NCI-H146 treated with DMSO at 0.1 percent for 48 hours (cell line): ENCODE measurements at regions not wholly inside any gene's neighbourhood (a gene's known extent, or its start where the extent isn't known, plus 50 kb on each side); places are given as distances from the start of the nearest gene placed in this dataset.

Experiments
- DNase-seq: peaks from one replicate; lab custom pipeline; 2025; ENCODE audit not compliant: unreplicated experiment; lab: John Stamatoyannopoulos, UW

GRCh38 chr14:26137161-26137560 is 460.7 kb downstream of the NOVA1 start:
- no peak for DNase-seq

- DNase-seq: no peak
Observed at GRCh38 chr14:26132061-26132645, 465.7 kb downstream of the NOVA1 start.

GRCh38 chr14:26130690-26131089 is 467.1 kb downstream of the NOVA1 start:
- DNase-seq: no peak

- DNase-seq: no peak
Observed at GRCh38 chr14:26128931-26129671, 468.7 kb downstream of the NOVA1 start.

GRCh38 chr14:26124896-26125438 is 472.9 kb downstream of the NOVA1 start:
- no peak for DNase-seq

GRCh38 chr14:26123459-26123858 is 474.4 kb downstream of the NOVA1 start:
- DNase-seq: no peak

GRCh38 chr14:26121181-26121580 is 476.7 kb downstream of the NOVA1 start:
- no peak for DNase-seq

- DNase-seq: no peak
Observed at GRCh38 chr14:26113911-26114640, 483.8 kb downstream of the NOVA1 start.

GRCh38 chr14:26104717-26105116 is 493.1 kb downstream of the NOVA1 start:
- no peak for DNase-seq

GRCh38 chr14:26097852-26098251 is 500.0 kb downstream of the NOVA1 start:
- no peak for DNase-seq

GRCh38 chr14:26088275-26088674 is 509.6 kb downstream of the NOVA1 start:
- DNase-seq: no peak

- no peak for DNase-seq
Observed at GRCh38 chr14:26081043-26081442, 516.8 kb downstream of the NOVA1 start.

- no peak for DNase-seq
Observed at GRCh38 chr14:26078561-26078960, 519.3 kb downstream of the NOVA1 start.

- no peak for DNase-seq
Observed at GRCh38 chr14:26074892-26075291, 522.9 kb downstream of the NOVA1 start.

GRCh38 chr14:26070443-26070842 is 527.4 kb downstream of the NOVA1 start:
- DNase-seq: no peak

- no peak for DNase-seq
Observed at GRCh38 chr14:26067786-26068459, 529.9 kb downstream of the NOVA1 start.

- DNase-seq: no peak
Observed at GRCh38 chr14:26067341-26067740, 530.5 kb downstream of the NOVA1 start.

GRCh38 chr14:26056036-26056616 is 541.7 kb downstream of the NOVA1 start:
- peak; percentile 41 for DNase-seq

- no peak for DNase-seq
Observed at GRCh38 chr14:26032348-26032747, 565.5 kb downstream of the NOVA1 start.

GRCh38 chr14:26026384-26026783 is 571.4 kb downstream of the NOVA1 start:
- no peak for DNase-seq

GRCh38 chr14:26023967-26024366 is 573.9 kb downstream of the NOVA1 start:
- DNase-seq: no peak
